Renal cortex interstitium (tissue), 11 donors: ENCODE measurements at regions not wholly inside any gene's neighbourhood (a gene's known extent, or its start where the extent isn't known, plus 50 kb on each side); places are given as distances from the start of the nearest gene placed in this dataset.

ENCODE experiments used
- DNase-seq, 11 donors: peaks; one replicate each; pipeline ENCODE4 v3.0.0-alpha.2; 2013; ENCODE audit warnings: low read depth in 9 of 11, low spot score in 4 of 11; ENCODE audit errors: extremely low read depth in 1 of 11

GRCh38 chr11:19661827-19662226 lies 50.8 kb upstream of the NAV2 start:
- DNase-seq: no peak

- no peak for DNase-seq
These were observed 52.6 kb upstream of the NAV2 start for GRCh38 chr11:19660076-19660475.

GRCh38 chr11:19659529-19659928 lies 53.1 kb upstream of the NAV2 start:
- DNase-seq: no peak

- no peak for DNase-seq
These were observed 54.3 kb upstream of the NAV2 start for GRCh38 chr11:19658344-19658743.

- DNase-seq: no peak
These were observed 56.5 kb upstream of the NAV2 start for GRCh38 chr11:19656140-19656541.

GRCh38 chr11:19652623-19653375 lies 59.8 kb upstream of the NAV2 start:
- DNase-seq: no peak

GRCh38 chr11:19651653-19652052 lies 61.0 kb upstream of the NAV2 start:
- DNase-seq: no peak

GRCh38 chr11:19651028-19651427 lies 61.6 kb upstream of the NAV2 start:
- no peak for DNase-seq

- DNase-seq: no peak
These were observed 62.2 kb upstream of the NAV2 start for GRCh38 chr11:19650467-19650866.

- no peak for DNase-seq
These were observed 62.9 kb upstream of the NAV2 start for GRCh38 chr11:19649751-19650150.

- no peak for DNase-seq
These were observed 64.3 kb upstream of the NAV2 start for GRCh38 chr11:19648321-19648720.

- no peak for DNase-seq
These were observed 64.8 kb upstream of the NAV2 start for GRCh38 chr11:19647816-19648215.

- DNase-seq: no peak
These were observed 65.7 kb upstream of the NAV2 start for GRCh38 chr11:19646921-19647320.

- no peak for DNase-seq
These were observed 66.3 kb upstream of the NAV2 start for GRCh38 chr11:19646308-19646707.

- no peak for DNase-seq
These were observed 68.3 kb upstream of the NAV2 start for GRCh38 chr11:19644316-19644715.

GRCh38 chr11:19642185-19643158 lies 70.2 kb upstream of the NAV2 start:
- no peak for DNase-seq

- DNase-seq: no peak
These were observed 73.0 kb upstream of the NAV2 start for GRCh38 chr11:19639603-19640105.

- DNase-seq: no peak
These were observed 77.3 kb upstream of the NAV2 start for GRCh38 chr11:19635332-19635731.

- no peak for DNase-seq
These were observed 79.4 kb upstream of the NAV2 start for GRCh38 chr11:19633276-19633675.

GRCh38 chr11:19632499-19632834 lies 80.2 kb upstream of the NAV2 start:
- no peak for DNase-seq
